Astrocyte of the cerebellum (primary cell): ENCODE measurements at regions not wholly inside any gene's neighbourhood (a gene's known extent, or its start where the extent isn't known, plus 50 kb on each side); places are given as distances from the start of the nearest gene placed in this dataset.

Experiments
- DNase-seq: peaks from one replicate; pipeline ENCODE4 v3.0.0-alpha.2; 2011; ENCODE audit warnings: low read depth
- H3K4me3 ChIP-seq: 2 replicates; pipeline ENCODE4 v1.5.1; 2011; ENCODE audit warnings: mild to moderate bottlenecking, low read depth, low read length, moderate library complexity
- in situ Hi-C: cut with HindIII; loops from 2 replicates; pipeline ENCODE4 v1.10.0; 2017; ENCODE audit warnings: low sequenced_read_pairs
- TF ChIP-seq, protein P1 (sequence below): IDR thresholded peaks from 2 replicates; pipeline ENCODE4 v1.5.1; 2012; ENCODE audit warnings: low read length, low read depth, moderate library complexity, mild to moderate bottlenecking; ENCODE audit errors: missing control alignments

DNA sequence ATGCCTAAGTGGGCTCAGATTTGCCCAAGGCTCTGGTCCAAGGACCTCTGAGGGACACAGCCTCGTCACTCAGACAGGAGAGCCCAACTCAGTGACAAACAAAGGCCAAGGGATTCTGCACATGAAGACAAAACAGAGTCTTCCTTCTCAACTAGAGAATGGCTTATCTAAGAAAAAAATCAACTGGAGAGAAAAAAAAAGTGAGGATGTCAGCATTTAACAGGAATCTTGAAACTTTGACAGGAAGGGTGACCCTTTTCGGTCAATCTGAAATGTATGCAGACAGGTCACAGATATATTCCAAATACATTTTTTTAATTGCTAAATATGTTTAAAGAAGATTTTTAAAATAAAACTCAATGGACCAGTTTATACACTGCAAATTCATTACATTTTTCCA lies 154.5 kb downstream of the ETS2 start:
- no peak for DNase-seq
- no peak overlapping the region for H3K4me3 ChIP-seq
- in situ Hi-C loops = no loop called here
- TF ChIP-seq, protein P1, sequence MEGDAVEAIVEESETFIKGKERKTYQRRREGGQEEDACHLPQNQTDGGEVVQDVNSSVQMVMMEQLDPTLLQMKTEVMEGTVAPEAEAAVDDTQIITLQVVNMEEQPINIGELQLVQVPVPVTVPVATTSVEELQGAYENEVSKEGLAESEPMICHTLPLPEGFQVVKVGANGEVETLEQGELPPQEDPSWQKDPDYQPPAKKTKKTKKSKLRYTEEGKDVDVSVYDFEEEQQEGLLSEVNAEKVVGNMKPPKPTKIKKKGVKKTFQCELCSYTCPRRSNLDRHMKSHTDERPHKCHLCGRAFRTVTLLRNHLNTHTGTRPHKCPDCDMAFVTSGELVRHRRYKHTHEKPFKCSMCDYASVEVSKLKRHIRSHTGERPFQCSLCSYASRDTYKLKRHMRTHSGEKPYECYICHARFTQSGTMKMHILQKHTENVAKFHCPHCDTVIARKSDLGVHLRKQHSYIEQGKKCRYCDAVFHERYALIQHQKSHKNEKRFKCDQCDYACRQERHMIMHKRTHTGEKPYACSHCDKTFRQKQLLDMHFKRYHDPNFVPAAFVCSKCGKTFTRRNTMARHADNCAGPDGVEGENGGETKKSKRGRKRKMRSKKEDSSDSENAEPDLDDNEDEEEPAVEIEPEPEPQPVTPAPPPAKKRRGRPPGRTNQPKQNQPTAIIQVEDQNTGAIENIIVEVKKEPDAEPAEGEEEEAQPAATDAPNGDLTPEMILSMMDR = no peak

DNA sequence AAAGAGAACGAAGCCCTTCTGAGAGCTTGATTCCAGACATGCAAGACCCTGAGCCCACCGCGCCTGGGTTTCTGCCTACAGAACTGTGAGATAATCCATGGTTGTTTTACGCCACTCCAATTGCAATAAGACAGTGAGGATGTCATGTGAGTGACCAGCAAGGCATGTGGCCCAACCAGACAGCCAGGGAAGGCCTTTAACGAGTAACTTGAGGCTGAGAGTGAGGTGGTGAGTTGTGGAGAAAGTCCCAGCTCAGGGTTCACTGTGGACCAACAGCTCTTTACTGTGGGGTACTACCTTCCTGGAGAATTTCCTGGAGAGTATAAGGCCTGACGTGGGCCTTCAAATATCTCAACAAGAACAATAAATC lies 153.9 kb downstream of the ETS2 start:
- no peak for DNase-seq
- in situ Hi-C loops = no loop called here
- H3K4me3 ChIP-seq = no peak overlapping the region
- TF ChIP-seq, protein P1 = no peak

DNA sequence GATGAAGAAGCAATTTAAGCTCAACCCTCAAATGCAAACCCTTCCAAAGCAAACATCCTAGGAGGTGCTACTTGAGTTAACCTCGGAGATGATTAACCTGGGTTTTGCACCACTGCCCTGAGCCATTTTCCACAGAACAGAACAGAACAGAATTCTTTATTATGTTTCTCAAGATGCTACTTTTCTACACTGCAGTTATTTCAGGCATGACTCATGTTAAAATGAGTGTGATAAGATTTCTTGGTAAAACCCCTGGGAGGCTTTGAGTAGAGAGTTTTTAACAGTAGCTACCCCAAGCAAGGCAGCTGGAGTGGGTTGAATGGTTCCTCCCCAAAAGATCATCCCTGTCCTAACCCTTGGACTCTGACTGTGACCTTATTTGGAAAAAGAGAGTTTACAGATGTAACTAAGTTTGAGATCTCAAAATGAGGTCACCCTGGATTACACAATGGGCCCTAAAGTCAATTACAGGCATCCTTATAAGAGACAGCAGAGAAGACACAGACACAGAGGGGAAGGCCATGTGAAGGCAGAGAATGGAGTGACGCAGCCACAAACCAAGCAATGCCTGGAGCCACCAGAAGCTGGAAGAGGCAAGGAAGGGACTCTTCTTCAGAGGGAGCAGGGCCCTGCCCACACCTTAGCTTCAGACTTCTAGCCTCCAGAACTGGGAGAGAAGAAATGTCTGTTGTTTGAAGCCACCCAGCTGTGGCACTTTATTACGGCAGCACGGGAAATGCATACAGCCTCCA lies 153.4 kb downstream of the ETS2 start:
- TF ChIP-seq, protein P1 = no peak
- in situ Hi-C loops = no loop called here
- no peak overlapping the region for H3K4me3 ChIP-seq
- DNase-seq = no peak

DNA sequence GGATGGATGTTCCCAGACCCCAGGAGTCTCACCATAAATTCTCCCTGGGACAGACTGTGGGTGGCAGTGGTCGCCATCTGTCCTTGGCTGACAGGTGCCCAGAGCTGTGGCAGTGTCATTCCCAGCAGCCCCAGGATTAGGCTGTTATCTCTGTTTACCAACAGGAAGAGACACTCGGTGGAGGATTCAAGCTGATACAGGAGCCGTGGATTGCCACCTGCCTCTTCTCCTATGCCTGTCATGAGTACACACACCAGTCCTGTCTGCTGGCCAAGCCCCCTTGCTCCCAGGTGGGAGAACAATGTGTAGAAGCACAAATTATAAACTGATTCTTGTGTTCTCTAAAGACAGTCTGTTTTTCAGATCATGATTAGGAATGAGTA lies 152.6 kb downstream of the ETS2 start:
- TF ChIP-seq, protein P1 = no peak
- no peak for DNase-seq
- no peak overlapping the region for H3K4me3 ChIP-seq
- in situ Hi-C loops = no loop called here

DNA sequence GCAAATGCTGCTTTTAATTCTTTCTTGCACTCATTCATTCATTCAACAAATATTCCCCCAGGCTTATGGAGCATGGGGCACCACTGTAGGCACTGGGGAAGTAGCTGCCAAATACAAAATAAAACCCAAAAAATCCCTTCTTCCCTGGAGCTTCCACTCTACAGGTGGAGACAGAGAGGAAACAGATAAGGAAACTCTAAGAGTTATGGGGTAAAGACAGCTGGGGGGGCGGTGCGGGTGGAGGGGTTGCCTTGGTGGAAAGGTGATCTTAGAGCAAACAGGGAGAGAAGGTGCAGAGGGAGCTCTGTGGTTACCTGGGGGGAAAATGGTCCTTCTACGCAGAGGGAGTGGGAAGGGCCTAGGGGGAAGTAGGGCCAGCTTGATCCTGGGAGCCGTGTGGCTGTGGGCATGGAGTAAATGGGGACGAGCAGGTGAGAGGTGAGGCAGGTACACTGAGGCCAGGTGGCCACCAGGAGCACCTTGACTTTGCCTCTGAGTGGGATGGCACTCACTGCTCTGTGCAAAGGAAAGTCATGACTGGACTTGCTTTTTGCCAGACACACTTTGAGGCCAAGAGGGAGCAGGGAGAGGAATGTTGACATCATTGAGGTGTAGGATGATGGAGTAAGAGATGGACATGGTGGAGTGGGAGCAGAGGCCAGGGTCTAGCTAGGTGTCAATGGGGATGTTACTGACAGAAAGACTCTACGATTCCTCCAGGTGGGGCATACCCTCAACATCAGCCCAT lies 152.0 kb downstream of the ETS2 start:
- TF ChIP-seq, protein P1 = no peak
- H3K4me3 ChIP-seq = no peak overlapping the region
- in situ Hi-C loops = no loop called here

DNA sequence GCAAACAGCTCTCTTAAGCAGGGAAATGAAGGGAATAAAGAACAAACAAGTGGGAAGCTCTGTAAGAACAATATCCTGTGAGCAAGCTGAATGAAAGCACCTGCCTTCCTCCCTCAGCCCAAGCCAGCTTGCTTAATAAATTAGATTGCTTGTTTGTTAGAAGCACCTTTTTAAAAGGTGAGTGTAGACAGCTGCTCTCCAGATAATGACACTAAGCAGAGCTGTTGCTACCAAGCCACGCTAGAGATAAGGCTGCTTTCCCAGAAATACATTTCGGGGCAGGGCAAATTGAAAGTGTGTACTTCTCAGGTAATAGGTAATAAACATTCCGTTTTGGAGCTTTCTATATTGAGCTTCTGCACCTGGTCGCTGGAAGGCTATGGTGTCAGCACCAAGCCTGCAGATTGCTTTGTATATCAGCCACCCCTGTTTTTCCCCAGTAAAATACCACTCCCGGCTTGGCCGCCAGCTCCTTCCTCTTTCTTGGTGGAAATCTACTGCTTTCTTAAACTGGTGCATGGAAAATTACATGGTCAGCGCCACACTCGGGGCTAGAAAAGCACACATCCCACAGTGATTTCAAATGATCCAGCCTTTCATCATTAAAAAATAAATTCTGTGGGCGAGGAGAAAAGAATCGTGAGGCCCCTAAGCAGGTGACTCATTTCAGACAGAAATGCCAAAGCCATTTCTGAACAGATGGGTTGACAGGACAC lies 151.3 kb downstream of the ETS2 start:
- no peak for DNase-seq

More for the DNA sequence above, 152.0 kb downstream of the ETS2 start:
- no peak for DNase-seq

More for the DNA sequence above, 151.3 kb downstream of the ETS2 start:
- in situ Hi-C loops = no loop called here
- TF ChIP-seq, protein P1 = no peak
- no peak overlapping the region for H3K4me3 ChIP-seq
